ENCODE measurements at regions not wholly inside any gene's neighbourhood (a gene's known extent, or its start where the extent isn't known, plus 50 kb on each side); places are given as distances from the start of the nearest gene placed in this dataset.

DNA sequence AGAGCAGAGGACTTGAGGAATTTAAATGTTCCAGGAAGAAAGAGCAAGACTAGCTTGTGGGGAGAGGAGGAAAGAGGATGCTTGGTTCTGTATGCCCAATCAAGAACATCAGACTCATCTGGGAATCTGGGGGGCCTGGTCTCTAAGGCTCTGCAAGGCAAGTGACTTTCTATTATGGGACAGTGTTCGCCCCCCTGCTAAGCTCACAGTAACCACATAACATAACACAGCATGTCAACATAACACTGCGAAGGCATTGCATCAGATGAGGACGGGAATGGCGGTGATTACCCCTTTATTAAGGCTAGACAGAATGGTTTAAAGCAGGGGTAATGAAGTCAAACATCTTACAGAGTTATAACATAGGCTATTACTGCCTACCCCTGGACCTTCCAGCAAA, 176.6 kb upstream of the IRX6 start:
- TF ChIP-seq POLR2A (IDR thresholded peaks at IDR 0.05; ENCODE audit: extremely low read depth, insufficient read length) (no peak), MYC (IDR thresholded peaks at IDR 0.05; ENCODE audit: low read depth, low read length) (no peak)
- TF ChIP-seq, protein P1, sequence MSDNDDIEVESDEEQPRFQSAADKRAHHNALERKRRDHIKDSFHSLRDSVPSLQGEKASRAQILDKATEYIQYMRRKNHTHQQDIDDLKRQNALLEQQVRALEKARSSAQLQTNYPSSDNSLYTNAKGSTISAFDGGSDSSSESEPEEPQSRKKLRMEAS (IDR thresholded peaks at IDR 0.05; ENCODE audit: low read depth, low read length): no peak
- TF ChIP-seq, protein P2, sequence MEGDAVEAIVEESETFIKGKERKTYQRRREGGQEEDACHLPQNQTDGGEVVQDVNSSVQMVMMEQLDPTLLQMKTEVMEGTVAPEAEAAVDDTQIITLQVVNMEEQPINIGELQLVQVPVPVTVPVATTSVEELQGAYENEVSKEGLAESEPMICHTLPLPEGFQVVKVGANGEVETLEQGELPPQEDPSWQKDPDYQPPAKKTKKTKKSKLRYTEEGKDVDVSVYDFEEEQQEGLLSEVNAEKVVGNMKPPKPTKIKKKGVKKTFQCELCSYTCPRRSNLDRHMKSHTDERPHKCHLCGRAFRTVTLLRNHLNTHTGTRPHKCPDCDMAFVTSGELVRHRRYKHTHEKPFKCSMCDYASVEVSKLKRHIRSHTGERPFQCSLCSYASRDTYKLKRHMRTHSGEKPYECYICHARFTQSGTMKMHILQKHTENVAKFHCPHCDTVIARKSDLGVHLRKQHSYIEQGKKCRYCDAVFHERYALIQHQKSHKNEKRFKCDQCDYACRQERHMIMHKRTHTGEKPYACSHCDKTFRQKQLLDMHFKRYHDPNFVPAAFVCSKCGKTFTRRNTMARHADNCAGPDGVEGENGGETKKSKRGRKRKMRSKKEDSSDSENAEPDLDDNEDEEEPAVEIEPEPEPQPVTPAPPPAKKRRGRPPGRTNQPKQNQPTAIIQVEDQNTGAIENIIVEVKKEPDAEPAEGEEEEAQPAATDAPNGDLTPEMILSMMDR (IDR thresholded peaks at IDR 0.05; ENCODE audit: low read depth, low read length): no peak
- H3K4me3 ChIP-seq (ENCODE audit: low read depth, low read length): no peak overlapping the region
- peak; percentile 20 for DNase-seq (ENCODE audit: low read depth)

DNA sequence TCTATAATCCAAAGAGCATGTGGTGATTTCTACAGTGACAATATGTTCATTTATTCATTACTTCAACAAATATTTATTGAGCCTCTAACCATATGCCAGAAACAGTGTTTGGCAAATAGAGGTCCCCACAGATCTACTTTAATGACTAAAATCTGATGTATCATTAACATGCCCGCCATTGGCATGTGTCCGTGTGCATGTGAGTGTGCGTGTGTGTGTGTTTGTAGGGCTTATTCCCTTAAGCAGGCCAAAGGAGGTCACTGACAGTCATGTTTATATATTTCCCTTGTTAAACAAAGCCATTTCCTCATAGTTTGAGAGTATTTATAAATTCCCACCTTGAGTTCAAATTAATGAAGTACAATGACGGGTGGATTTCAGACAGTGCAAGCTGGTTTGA, 174.4 kb upstream of the IRX6 start:
- TF ChIP-seq POLR2A (IDR thresholded peaks at IDR 0.05; ENCODE audit: extremely low read depth, insufficient read length) (no peak), MYC (IDR thresholded peaks at IDR 0.05; ENCODE audit: low read depth, low read length) (no peak)
- TF ChIP-seq, protein P2 (IDR thresholded peaks at IDR 0.05; ENCODE audit: low read depth, low read length): no peak
- TF ChIP-seq, protein P1 (IDR thresholded peaks at IDR 0.05; ENCODE audit: low read depth, low read length): no peak
- no peak overlapping the region for H3K4me3 ChIP-seq (ENCODE audit: low read depth, low read length)
- DNase-seq (ENCODE audit: low read depth): no peak

DNA sequence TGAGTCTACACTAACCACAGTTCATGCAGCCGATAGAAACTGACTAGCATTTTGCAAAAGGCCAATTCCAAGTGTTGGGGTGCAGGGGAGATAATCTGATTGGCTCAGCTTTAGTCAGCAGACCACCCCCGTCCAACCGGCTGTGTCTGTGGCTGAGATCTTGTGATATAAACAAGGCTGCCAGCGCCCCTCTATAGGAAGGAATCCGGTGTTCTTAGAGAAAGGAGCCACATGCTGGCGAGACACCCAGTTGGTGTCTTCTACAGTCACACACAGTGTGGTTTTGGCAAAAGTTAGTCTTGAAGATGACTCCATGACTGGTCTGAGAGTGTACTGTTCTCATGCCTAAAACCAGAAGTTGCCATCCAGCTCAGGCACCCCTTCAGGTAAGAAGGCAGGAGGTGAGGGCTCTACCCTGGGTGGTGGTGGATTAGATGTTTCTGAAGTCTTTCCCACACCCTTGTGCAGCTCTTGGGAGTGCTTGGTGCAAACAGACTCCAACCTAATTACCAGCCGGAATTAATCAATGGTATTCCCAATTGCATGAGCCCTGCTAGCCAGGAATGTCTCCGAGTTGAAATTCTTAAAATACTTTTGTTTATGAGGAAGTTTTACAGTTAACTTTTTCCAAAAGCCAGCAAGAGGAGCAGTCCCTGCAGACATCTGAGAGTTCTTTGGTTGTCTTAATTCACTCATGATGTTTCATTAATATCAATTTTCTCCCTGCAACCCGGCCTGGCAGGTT, 172.3 kb upstream of the IRX6 start:
- TF ChIP-seq MYC (IDR thresholded peaks at IDR 0.05; ENCODE audit: low read depth, low read length) (no peak), POLR2A (IDR thresholded peaks at IDR 0.05; ENCODE audit: extremely low read depth, insufficient read length) (no peak)
- TF ChIP-seq, protein P1 (IDR thresholded peaks at IDR 0.05; ENCODE audit: low read depth, low read length): no peak
- TF ChIP-seq, protein P2 (IDR thresholded peaks at IDR 0.05; ENCODE audit: low read depth, low read length): no peak
- H3K4me3 ChIP-seq (ENCODE audit: low read depth, low read length): no peak overlapping the region
- no peak for DNase-seq (ENCODE audit: low read depth)

DNA sequence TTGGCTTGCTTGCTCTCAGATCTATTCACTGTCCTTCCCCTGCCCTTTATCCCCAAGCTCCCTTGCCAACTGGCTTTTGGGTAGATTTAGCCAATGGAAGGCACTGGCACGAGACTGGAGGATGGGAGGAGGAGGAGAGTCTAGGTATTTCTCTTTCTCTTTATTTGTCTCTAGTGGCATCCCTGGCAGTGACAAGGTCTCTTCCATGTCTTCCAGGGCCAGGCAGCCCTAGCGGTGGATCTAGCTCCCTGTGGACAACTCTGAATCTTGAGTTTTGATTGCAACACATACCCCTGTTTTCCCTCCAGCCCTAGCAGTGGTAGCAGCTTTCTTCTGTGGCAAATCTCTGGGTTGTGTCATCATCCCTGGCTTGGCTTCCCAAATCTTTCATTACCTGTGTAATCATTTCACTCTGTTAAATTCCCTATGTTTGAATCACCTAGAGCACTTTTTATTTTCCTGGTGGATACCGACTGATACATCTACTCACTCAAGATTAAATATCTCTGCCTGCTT, 171.1 kb upstream of the IRX6 start:
- TF ChIP-seq, protein P1 (IDR thresholded peaks at IDR 0.05; ENCODE audit: low read depth, low read length): no peak
- TF ChIP-seq, protein P2 (IDR thresholded peaks at IDR 0.05; ENCODE audit: low read depth, low read length): no peak
- no peak for DNase-seq (ENCODE audit: low read depth)
- no peak overlapping the region for H3K4me3 ChIP-seq (ENCODE audit: low read depth, low read length)

DNA sequence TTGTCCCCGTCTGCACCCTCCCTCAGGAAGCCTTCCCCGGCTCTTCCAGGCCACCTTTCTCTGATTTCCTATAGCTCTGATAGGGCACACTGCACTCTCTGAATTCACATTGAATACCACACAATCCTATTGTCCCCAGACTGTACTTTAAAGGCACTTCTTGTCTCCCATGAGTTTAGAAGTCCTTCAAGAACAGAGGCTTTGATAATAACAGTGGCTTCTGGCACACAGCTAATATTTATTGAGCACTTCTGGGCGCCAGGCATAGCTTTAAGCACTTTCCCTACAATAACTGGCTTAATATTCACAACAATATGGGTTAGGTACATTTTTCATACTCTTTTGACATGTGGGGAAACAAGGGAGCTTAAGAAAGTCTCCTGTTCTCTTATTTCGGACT, 169.7 kb upstream of the IRX6 start:
- TF ChIP-seq POLR2A (IDR thresholded peaks at IDR 0.05; ENCODE audit: extremely low read depth, insufficient read length) (no peak), MYC (IDR thresholded peaks at IDR 0.05; ENCODE audit: low read depth, low read length) (no peak)
- TF ChIP-seq, protein P2 (IDR thresholded peaks at IDR 0.05; ENCODE audit: low read depth, low read length): no peak
- TF ChIP-seq, protein P1 (IDR thresholded peaks at IDR 0.05; ENCODE audit: low read depth, low read length): no peak
- no peak overlapping the region for H3K4me3 ChIP-seq (ENCODE audit: low read depth, low read length)
- DNase-seq (ENCODE audit: low read depth): no peak

Data from NB4 (cell line).